A673 (cell line): ENCODE measurements at regions not wholly inside any gene's neighbourhood (a gene's known extent, or its start where the extent isn't known, plus 50 kb on each side); places are given as distances from the start of the nearest gene placed in this dataset.

Experiments
- BruUV-seq: library from RNA; stranded (reverse); fragments of 400-500 nt; replicated peaks from 2 replicates; lab custom pipeline; 2021; lab: Mats Ljungman, UMichigan
- CTCF ChIA-PET: fragments of 300-600 bp; sonication (Branson Sonifier 250); formaldehyde crosslinking; loops from one replicate; lab custom pipeline; 2022; ENCODE audit warnings: antibody characterized with exemption; lab: Charles Lee
- POLR2A ChIA-PET: fragments of 300-600 bp; sonication (Branson Sonifier 250); formaldehyde crosslinking; loops from one replicate; lab custom pipeline; 2022; ENCODE audit warnings: antibody characterized with exemption; ENCODE audit not compliant: low non-redundant PET; lab: Charles Lee
- DNase-seq: peaks from one replicate; pipeline ENCODE4 v3.0.0-alpha.2; 2015; ENCODE audit warnings: low spot score
- H3K27ac ChIP-seq: fragments of 200-600 bp; sonication (generic); 2 replicates; pipeline ENCODE4 v1.5.1; 2016; ENCODE audit warnings: mixed run types, low read depth, mild to moderate bottlenecking, mixed read lengths, antibody characterized with exemption, low read length; ENCODE audit not compliant: poor library complexity, severe bottlenecking
- H3K27me3 ChIP-seq: fragments of 200-600 bp; sonication (generic); replicated peaks from 2 replicates; pipeline ENCODE4 v1.6.1; 2017; ENCODE audit warnings: mixed run types, low read depth, mild to moderate bottlenecking, mixed read lengths, antibody characterized with exemption, low read length; ENCODE audit not compliant: insufficient read depth, poor library complexity
- H3K36me3 ChIP-seq: fragments of 200-600 bp; sonication (generic); 2 replicates; pipeline ENCODE4 v1.6.1; 2016; ENCODE audit warnings: mixed run types, mild to moderate bottlenecking, mixed read lengths, antibody characterized with exemption, low read length; ENCODE audit not compliant: insufficient read depth, poor library complexity, severe bottlenecking
- H3K4me1 ChIP-seq: fragments of 200-600 bp; sonication (generic); 2 replicates; pipeline ENCODE4 v1.6.1; 2017; ENCODE audit warnings: mixed run types, mild to moderate bottlenecking, mixed read lengths, antibody characterized with exemption, low read length; ENCODE audit not compliant: insufficient read depth, poor library complexity, severe bottlenecking
- H3K4me3 ChIP-seq: fragments of 200-600 bp; sonication (generic); 2 replicates; pipeline ENCODE4 v1.5.1; 2016; ENCODE audit warnings: low read depth, mixed run types, mild to moderate bottlenecking, mixed read lengths, low read length; ENCODE audit not compliant: poor library complexity, severe bottlenecking
- H3K9me3 ChIP-seq: fragments of 200-600 bp; sonication (generic); 2 replicates; pipeline ENCODE4 v1.6.1; 2016; ENCODE audit warnings: mixed run types, low read depth, mild to moderate bottlenecking, mixed read lengths, antibody characterized with exemption, low read length; ENCODE audit not compliant: poor library complexity, severe bottlenecking
- EZH2 ChIP-seq: fragments of 200-600 bp; sonication (generic); IDR thresholded peaks from 2 replicates; pipeline ENCODE4 v1.6.1; 2017; ENCODE audit warnings: borderline replicate concordance, low read depth, mild to moderate bottlenecking, mixed read lengths, antibody characterized with exemption, low read length; ENCODE audit not compliant: poor library complexity, severe bottlenecking
- intact Hi-C: fragments of 100-400 bp; cut with micrococcal nuclease; formaldehyde crosslinking; loops from one replicate; pipeline ENCODE4 v1.10.0; 2022; ENCODE audit not compliant: unreplicated experiment
- TF ChIP-seq, protein P1 (sequence below): fragments of 300-800, 200-600 bp; sonication (generic); conservative IDR thresholded peaks from 2 replicates; pipeline ENCODE4 v1.5.1; 2017; ENCODE audit warnings: low read depth, mild to moderate bottlenecking, antibody characterized with exemption, low read length, moderate library complexity, mixed read lengths

DNA sequence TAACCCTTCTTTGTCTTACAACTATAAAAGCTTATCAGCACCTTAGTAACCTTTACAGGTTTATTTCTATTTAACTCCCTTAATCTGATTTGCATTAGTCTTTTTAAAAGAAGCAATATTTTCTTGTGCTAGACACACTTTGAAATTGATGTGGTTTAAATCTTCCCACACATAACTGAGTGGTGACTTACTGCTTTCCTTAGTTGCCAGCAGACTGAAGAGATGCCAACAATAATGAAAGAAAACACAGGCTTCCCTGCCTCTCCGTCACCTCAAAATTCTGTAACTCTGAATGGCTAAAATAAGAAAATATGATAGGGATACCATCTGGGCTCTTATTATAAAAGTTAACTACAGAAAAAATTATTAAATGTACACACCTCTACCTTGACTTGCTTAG is 196.8 kb downstream of the PTBP2 start:
- BruUV-seq = no TSS peak
- intact Hi-C loops = no loop called here
- no peaks in the 10 kb centered on the region for H3K27me3 ChIP-seq
- H3K4me1 ChIP-seq = no peaks in the 10 kb centered on the region
- H3K27ac ChIP-seq = no peak overlapping the region
- H3K4me3 ChIP-seq = no peak overlapping the region
- TF ChIP-seq EZH2 = no peak
- TF ChIP-seq, protein P1, sequence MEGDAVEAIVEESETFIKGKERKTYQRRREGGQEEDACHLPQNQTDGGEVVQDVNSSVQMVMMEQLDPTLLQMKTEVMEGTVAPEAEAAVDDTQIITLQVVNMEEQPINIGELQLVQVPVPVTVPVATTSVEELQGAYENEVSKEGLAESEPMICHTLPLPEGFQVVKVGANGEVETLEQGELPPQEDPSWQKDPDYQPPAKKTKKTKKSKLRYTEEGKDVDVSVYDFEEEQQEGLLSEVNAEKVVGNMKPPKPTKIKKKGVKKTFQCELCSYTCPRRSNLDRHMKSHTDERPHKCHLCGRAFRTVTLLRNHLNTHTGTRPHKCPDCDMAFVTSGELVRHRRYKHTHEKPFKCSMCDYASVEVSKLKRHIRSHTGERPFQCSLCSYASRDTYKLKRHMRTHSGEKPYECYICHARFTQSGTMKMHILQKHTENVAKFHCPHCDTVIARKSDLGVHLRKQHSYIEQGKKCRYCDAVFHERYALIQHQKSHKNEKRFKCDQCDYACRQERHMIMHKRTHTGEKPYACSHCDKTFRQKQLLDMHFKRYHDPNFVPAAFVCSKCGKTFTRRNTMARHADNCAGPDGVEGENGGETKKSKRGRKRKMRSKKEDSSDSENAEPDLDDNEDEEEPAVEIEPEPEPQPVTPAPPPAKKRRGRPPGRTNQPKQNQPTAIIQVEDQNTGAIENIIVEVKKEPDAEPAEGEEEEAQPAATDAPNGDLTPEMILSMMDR = no peak
- H3K36me3 ChIP-seq = no peaks in the 10 kb centered on the region
- H3K9me3 ChIP-seq = no peaks in the 10 kb centered on the region
- CTCF ChIA-PET = no interaction called here
- DNase-seq = no peak
- POLR2A ChIA-PET = no interaction called here

GRCh38 chr1:96922181-96922580 is 200.6 kb downstream of the PTBP2 start:
- CTCF ChIA-PET = no interaction called here
- intact Hi-C loops = no loop called here
- H3K36me3 ChIP-seq = no peaks in the 10 kb centered on the region
- no TSS peak for BruUV-seq
- no peaks in the 10 kb centered on the region for H3K27me3 ChIP-seq
- H3K9me3 ChIP-seq = peaks cover 11% of the 10 kb centered on the region
- TF ChIP-seq, protein P1 = no peak
- no peak for TF ChIP-seq EZH2
- H3K4me3 ChIP-seq = no peak overlapping the region
- no peak for DNase-seq
- H3K4me1 ChIP-seq = no peaks in the 10 kb centered on the region
- no peak overlapping the region for H3K27ac ChIP-seq
- POLR2A ChIA-PET = no interaction called here

GRCh38 chr1:96923753-96924152 is 202.2 kb downstream of the PTBP2 start:
- intact Hi-C loops = no loop called here
- CTCF ChIA-PET = no interaction called here
- Histone ChIP-seq H3K9me3 (peaks cover 11% of the 10 kb centered on the region), H3K4me3 (no peak overlapping the region), H3K27me3 (no peaks in the 10 kb centered on the region), H3K4me1 (no peaks in the 10 kb centered on the region), H3K36me3 (no peaks in the 10 kb centered on the region), H3K27ac (no peak overlapping the region)
- no peak for DNase-seq
- BruUV-seq = no TSS peak
- TF ChIP-seq, protein P1 = no peak
- no peak for TF ChIP-seq EZH2
- POLR2A ChIA-PET = no interaction called here
